K562 (cell line): ENCODE measurements at regions not wholly inside any gene's neighbourhood (a gene's known extent, or its start where the extent isn't known, plus 50 kb on each side); places are given as distances from the start of the nearest gene placed in this dataset.

Experiments used
- ATAC-seq: fragments of 200-7000 bp; cut with Tn5 transposase; 3 replicates; pipeline ENCODE4 v1.9.1; 2020; ENCODE audit warnings: moderate library complexity
- BruUV-seq: library from RNA; stranded (reverse); fragments of 400-500 nt; replicated peaks from 2 replicates; lab custom pipeline; 2021; lab: Mats Ljungman, UMichigan
- CTCF ChIA-PET: fragments of 300-600 bp; formaldehyde crosslinking; extraction: SDS; loops from one replicate; lab custom pipeline; 2021; ENCODE audit warnings: low intra/inter-chr PET ratio; lab: Yijun Ruan, JAX
- POLR2A ChIA-PET: fragments of 300-600, 350-650 bp; sonication (Branson Sonifier 250); formaldehyde crosslinking; extraction: SDS; loops from one replicate; lab custom pipeline; 2021; ENCODE audit warnings: antibody characterized with exemption, inconsistent platforms; lab: Yijun Ruan, JAX
- DNase-seq, 4 experiments: peaks; one replicate each; pipeline versions ENCODE4 v3.0.0 to v3.0.0-alpha.2; 2011 to 2018; ENCODE audit warnings: low spot score in 3 of 4, mixed read lengths in 3 of 4; ENCODE audit errors: extremely low read depth in 1 of 4
- FAIRE-seq: peaks from 2 replicates; lab custom pipeline; 2011; peaks lifted over from hg19 to GRCh38; lab: Jason Lieb, UNC
- H2AFZ ChIP-seq: 2 replicates; pipeline ENCODE4 v1.6.0; 2011; ENCODE audit warnings: low read depth, low read length, control low read depth, inconsistent platforms
- H3K27ac ChIP-seq: fragments of 200-600 bp; 3 replicates; pipeline ENCODE4 v1.8.0; 2011; ENCODE audit warnings: low read depth, mild to moderate bottlenecking, control low read depth, inconsistent platforms, low read length, moderate library complexity, mixed read lengths; ENCODE audit errors: extremely low read depth
- H3K27me3 ChIP-seq, 2 experiments: fragments of 300-600 bp in 1 of 2; 2 replicates in 1 of 2; 3 replicates in 1 of 2; pipeline versions ENCODE4 v1.6.0 to v1.8.0; 2011; ENCODE audit warnings: inconsistent platforms in 2 of 2, low read length in 2 of 2, mild to moderate bottlenecking in 1 of 2, mixed read lengths in 1 of 2, moderate library complexity in 1 of 2; ENCODE audit not compliant: control insufficient read depth in 2 of 2, insufficient read depth in 2 of 2
- H3K36me3 ChIP-seq: fragments of 300-600 bp; 3 replicates; pipeline ENCODE4 v1.8.0; 2011; ENCODE audit warnings: mild to moderate bottlenecking, low read length, inconsistent platforms; ENCODE audit not compliant: control insufficient read depth, insufficient read depth
- H3K4me1 ChIP-seq, 2 experiments: fragments of 200-600 bp in 1 of 2; replicated peaks in 1 of 2; 2 replicates in 1 of 2; 3 replicates in 1 of 2; pipeline versions ENCODE4 v1.5.1 to v1.8.0; 2011; ENCODE audit warnings: inconsistent platforms in 2 of 2, low read length in 2 of 2, mild to moderate bottlenecking in 1 of 2, mixed read lengths in 1 of 2, moderate library complexity in 1 of 2; ENCODE audit not compliant: control insufficient read depth in 2 of 2, insufficient read depth in 2 of 2
- H3K4me2 ChIP-seq: 2 replicates; pipeline ENCODE4 v1.6.1; 2011; ENCODE audit warnings: low read length, control low read depth, inconsistent platforms, mixed read lengths; ENCODE audit not compliant: insufficient read depth
- H3K4me3 ChIP-seq: fragments of 200-600 bp; sonication (generic), shearing (Covaris generic); 2 replicates; pipeline ENCODE4 v1.5.1; 2016; ENCODE audit warnings: control low read depth, inconsistent platforms
- H3K79me2 ChIP-seq: fragments of 200-600 bp; 3 replicates; pipeline ENCODE4 v1.8.0; 2011; ENCODE audit warnings: low read length, inconsistent platforms; ENCODE audit not compliant: control insufficient read depth, insufficient read depth
- H3K9ac ChIP-seq, 2 experiments: 2 replicates each; pipeline versions ENCODE4 v1.6.0 to v1.6.1; 2011; ENCODE audit warnings: low read depth in 2 of 2, low read length in 2 of 2, control low read depth in 1 of 2, inconsistent platforms in 1 of 2, mild to moderate bottlenecking in 1 of 2, mixed read lengths in 1 of 2; ENCODE audit not compliant: insufficient read depth in 1 of 2
- H3K9me1 ChIP-seq: one replicate; pipeline ENCODE4 v1.6.0; 2011; ENCODE audit warnings: inconsistent platforms, mild to moderate bottlenecking, low read length, moderate library complexity; ENCODE audit not compliant: control insufficient read depth, insufficient read depth
- H3K9me3 ChIP-seq: replicated peaks from 2 replicates; pipeline ENCODE4 v1.5.1; 2011; ENCODE audit warnings: low read depth, low read length, inconsistent platforms; ENCODE audit not compliant: control insufficient read depth, insufficient read depth
- H4K20me1 ChIP-seq: replicated peaks from 2 replicates; pipeline ENCODE4 v1.6.1; 2011; ENCODE audit warnings: low read length, inconsistent platforms, mixed read lengths; ENCODE audit not compliant: control insufficient read depth, insufficient read depth
- CEBPG ChIP-seq, 3 experiments: fragments of 200-800 bp in 1 of 3; sonication (Bioruptor generic) in 1 of 3; sonication (generic) in 1 of 3; formaldehyde crosslinking in 1 of 3; IDR thresholded peaks in 2 of 3; conservative IDR thresholded peaks in 1 of 3; 2 replicates each; pipeline versions ENCODE4 v1.6.1 to v1.8.0; 2016 to 2022; ENCODE audit warnings: missing compliant biosample characterization in 2 of 3, missing genetic modification characterization in 2 of 3, mild to moderate bottlenecking in 1 of 3, missing genetic modification reagents in 1 of 3
- CHAMP1 ChIP-seq: fragments of 450-650 bp; IDR thresholded peaks from 2 replicates; pipeline ENCODE4 v1.6.1; 2016; ENCODE audit warnings: mild to moderate bottlenecking
- CREBBP ChIP-seq: IDR thresholded peaks from one replicate; pipeline ENCODE4 v1.6.1; 2012; ENCODE audit warnings: low read depth, mild to moderate bottlenecking, control low read depth, inconsistent platforms, low read length
- DEAF1 ChIP-seq: fragments of 450-650 bp; formaldehyde crosslinking; IDR thresholded peaks from 2 replicates; pipeline ENCODE4 v1.4.0; 2020; ENCODE audit warnings: mild to moderate bottlenecking, moderate library complexity
- E2F5 ChIP-seq: sonication (generic); formaldehyde crosslinking; IDR thresholded peaks from 2 replicates; pipeline ENCODE4 v1.8.0; 2022; ENCODE audit warnings: mild to moderate bottlenecking, missing genetic modification reagents
- ETV1 ChIP-seq: fragments of 450-650 bp; conservative IDR thresholded peaks from 2 replicates; pipeline ENCODE4 v1.6.1; 2016; ENCODE audit warnings: missing genetic modification characterization, control low read depth, low read depth, missing compliant biosample characterization
- FOXA1 ChIP-seq: fragments of 450-650 bp; IDR thresholded peaks from 2 replicates; pipeline ENCODE4 v1.6.1; 2016; ENCODE audit warnings: mild to moderate bottlenecking, borderline replicate concordance
- GTF2A2 ChIP-seq: IDR thresholded peaks from 2 replicates; pipeline ENCODE4 v1.6.1; 2016; ENCODE audit warnings: mild to moderate bottlenecking, missing genetic modification characterization, missing compliant biosample characterization
- NCOA4 ChIP-seq: fragments of 450-650 bp; IDR thresholded peaks from 2 replicates; pipeline ENCODE4 v1.6.1; 2018; ENCODE audit warnings: mild to moderate bottlenecking; ENCODE audit not compliant: partially characterized antibody
- PHF21A ChIP-seq: fragments of 450-650 bp; IDR thresholded peaks from 2 replicates; pipeline ENCODE4 v1.6.1; 2017; ENCODE audit warnings: low read depth, borderline replicate concordance
- SMARCB1 ChIP-seq: IDR thresholded peaks from 2 replicates; pipeline ENCODE4 v1.6.1; 2011; ENCODE audit warnings: improper control_type of control experiment, low read depth; ENCODE audit not compliant: insufficient read length
- TCF3 ChIP-seq: sonication (generic); formaldehyde crosslinking; IDR thresholded peaks from 2 replicates; pipeline ENCODE4 v1.4.0; 2020; ENCODE audit warnings: mild to moderate bottlenecking, missing genetic modification reagents
- TFAP4 ChIP-seq: sonication (generic); formaldehyde crosslinking; IDR thresholded peaks from 2 replicates; pipeline ENCODE4 v1.8.0; 2022; ENCODE audit warnings: missing genetic modification reagents, mild to moderate bottlenecking, moderate library complexity, borderline replicate concordance
- WGBS: fragments of 100-300 bp; shearing (Covaris generic); methylation state at CpG from one replicate; pipeline ENCODE4 v1.1.6; 2016; ENCODE audit warnings: low coverage, mixed read lengths; ENCODE audit not compliant: insufficient coverage; ENCODE audit errors: missing lambda C conversion rate; 5-methylcytosine and 5-hydroxymethylcytosine counted together
- in situ Hi-C: fragments of 300-500 bp; cut with MboI; formaldehyde crosslinking; loops from 4 replicates; pipeline ENCODE4 v1.15.0; 2018; ENCODE audit warnings: inconsistent platforms, mixed read lengths
- intact Hi-C: fragments of 100-400 bp; cut with micrococcal nuclease; formaldehyde crosslinking; loops from 2 replicates; pipeline ENCODE4 v1.14.2; 2022

- no TSS peak for BruUV-seq
- ATAC-seq = no peak
- no peaks in the 10 kb centered on the region for H3K79me2 ChIP-seq
- H2AFZ ChIP-seq = no peak overlapping the region
- WGBS = 0% methylated on average over 3 of the region's 3 CpGs
- no peaks in the 10 kb centered on the region for H3K4me1 ChIP-seq
- H3K9ac ChIP-seq = no peak overlapping the region
- no peaks in the 10 kb centered on the region for H3K27me3 ChIP-seq
- in situ Hi-C loops = no loop called here
- no peak for FAIRE-seq
- no peak overlapping the region for H3K27ac ChIP-seq
- H3K9me1 ChIP-seq = no peaks in the 10 kb centered on the region
- no peaks in the 10 kb centered on the region for H3K9me3 ChIP-seq
- no peak overlapping the region for H3K4me2 ChIP-seq
- TF ChIP-seq SMARCB1 (no peak), DEAF1 (CRISPR knock-in tag) (no peak), TFAP4 (CRISPR knock-in tag) (no peak), CEBPG (CRISPR knock-in tag; IDR thresholded peaks at IDR 0.05) (no peak), CEBPG (tag; conservative IDR thresholded peaks at IDR 0.05 in 1 of 2, IDR thresholded peaks at IDR 0.05 in 1 of 2) (no peak), E2F5 (no peak), CHAMP1 (no peak), NCOA4 (no peak), GTF2A2 (no peak), TCF3 (CRISPR knock-in tag) (no peak), PHF21A (no peak), FOXA1 (no peak), CREBBP (no peak), ETV1 (tag) (no peak)
- TF ChIP-seq, all 486 proteins: peak for 0
- ChIA-PET CTCF (no interaction called here), POLR2A (no interaction called here)
- no peak for DNase-seq
- intact Hi-C loops = no loop called here
- Histone ChIP-seq H3K4me3 (no peak overlapping the region), H3K36me3 (no peaks in the 10 kb centered on the region), H4K20me1 (no peaks in the 10 kb centered on the region)
Measured at GRCh38 chr22:27011133-27011532, 353.7 kb downstream of the MIAT start.
